WTC11 (cell line): ENCODE measurements at regions not wholly inside any gene's neighbourhood (a gene's known extent, or its start where the extent isn't known, plus 50 kb on each side); places are given as distances from the start of the nearest gene placed in this dataset.

Source experiments
- ATAC-seq: fragments of 200-7000 bp; cut with Tn5 transposase; 2 replicates; pipeline ENCODE4 v1.10.0; 2021; ENCODE audit warnings: mild to moderate bottlenecking, moderate library complexity
- CTCF ChIA-PET: fragments of 300-600 bp; sonication (Branson Sonifier 250); formaldehyde crosslinking; loops from one replicate; lab custom pipeline; 2021; ENCODE audit warnings: antibody characterized with exemption; lab: Charles Lee
- POLR2A ChIA-PET: fragments of 350-600 bp; sonication (Branson Sonifier 250); formaldehyde crosslinking; loops from one replicate; lab custom pipeline; 2021; ENCODE audit warnings: antibody characterized with exemption; lab: Charles Lee
- DNase-seq: peaks from one replicate; pipeline ENCODE4 v3.0.0; 2021; ENCODE audit warnings: low spot score
- H3K27ac Mint-ChIP-seq: 2 replicates; pipeline ENCODE4 v1.8.0; 2021; ENCODE audit warnings: mixed read lengths
- H3K27me3 Mint-ChIP-seq: 2 replicates; pipeline ENCODE4 v1.8.0; 2021; ENCODE audit warnings: low read depth, mild to moderate bottlenecking, moderate library complexity, mixed read lengths
- H3K36me3 Mint-ChIP-seq: 2 replicates; pipeline ENCODE4 v1.8.0; 2021; ENCODE audit warnings: mixed read lengths
- H3K4me1 Mint-ChIP-seq: 2 replicates; pipeline ENCODE4 v1.8.0; 2022; ENCODE audit warnings: mixed read lengths
- H3K4me3 Mint-ChIP-seq: 2 replicates; pipeline ENCODE4 v1.8.0; 2021; ENCODE audit warnings: mild to moderate bottlenecking, moderate library complexity, mixed read lengths
- H3K9me3 Mint-ChIP-seq: 2 replicates; pipeline ENCODE4 v1.8.0; 2021; ENCODE audit warnings: mixed read lengths
- ATF3 ChIP-seq: sonication (generic); formaldehyde crosslinking; conservative IDR thresholded peaks from 2 replicates; pipeline ENCODE4 v1.8.1; 2022; ENCODE audit warnings: mild to moderate bottlenecking, missing genetic modification reagents
- E2F1 ChIP-seq: sonication (generic); formaldehyde crosslinking; IDR thresholded peaks from 2 replicates; pipeline ENCODE4 v1.8.0; 2022; ENCODE audit warnings: mild to moderate bottlenecking, missing genetic modification reagents
- E2F4 ChIP-seq: sonication (generic); formaldehyde crosslinking; IDR thresholded peaks from 2 replicates; pipeline ENCODE4 v1.8.1; 2022; ENCODE audit warnings: low read depth, mild to moderate bottlenecking, moderate library complexity, missing genetic modification reagents, borderline replicate concordance
- ELF4 ChIP-seq: sonication (generic); formaldehyde crosslinking; IDR thresholded peaks from 2 replicates; pipeline ENCODE4 v1.8.1; 2022; ENCODE audit warnings: low read depth, mild to moderate bottlenecking, moderate library complexity, missing genetic modification reagents
- FOXP1 ChIP-seq: sonication (generic); formaldehyde crosslinking; IDR thresholded peaks from 2 replicates; pipeline ENCODE4 v1.8.0; 2022; ENCODE audit warnings: missing genetic modification reagents, mild to moderate bottlenecking, moderate library complexity, borderline replicate concordance
- GRHL2 ChIP-seq: fragments of 250-450 bp; sonication (Bioruptor Pico); IDR thresholded peaks from 2 replicates; pipeline ENCODE4 v1.8.0; 2022; ENCODE audit warnings: mild to moderate bottlenecking, moderate library complexity; ENCODE audit not compliant: insufficient replicate concordance, severe bottlenecking
- HMGA2 ChIP-seq: fragments of 250-450 bp; sonication (Bioruptor Pico); IDR thresholded peaks from 2 replicates; pipeline ENCODE4 v1.4.0; 2021; ENCODE audit warnings: mild to moderate bottlenecking, moderate library complexity
- MLX ChIP-seq: sonication (generic); formaldehyde crosslinking; IDR thresholded peaks from 2 replicates; pipeline ENCODE4 v1.8.1; 2023; ENCODE audit warnings: mild to moderate bottlenecking, missing genetic modification reagents, moderate library complexity
- MXD4 ChIP-seq: fragments of 250-450 bp; sonication (Bioruptor Pico); IDR thresholded peaks from 2 replicates; pipeline ENCODE4 v1.8.0; 2021; ENCODE audit warnings: mild to moderate bottlenecking, moderate library complexity, borderline replicate concordance
- NR1H2 ChIP-seq: sonication (generic); formaldehyde crosslinking; IDR thresholded peaks from 2 replicates; pipeline ENCODE4 v1.9.0; 2021; ENCODE audit warnings: mild to moderate bottlenecking, moderate library complexity, missing genetic modification reagents
- NR2C2 ChIP-seq: sonication (generic); formaldehyde crosslinking; IDR thresholded peaks from 2 replicates; pipeline ENCODE4 v1.8.0; 2022; ENCODE audit warnings: mild to moderate bottlenecking, missing genetic modification reagents
- NR3C1 ChIP-seq: sonication (generic); formaldehyde crosslinking; conservative IDR thresholded peaks from 2 replicates; pipeline ENCODE4 v1.8.1; 2023; ENCODE audit warnings: low read depth, mild to moderate bottlenecking, missing genetic modification reagents
- OVOL2 ChIP-seq: fragments of 250-450 bp; sonication (Bioruptor Pico); IDR thresholded peaks from 2 replicates; pipeline ENCODE4 v1.9.0; 2021; ENCODE audit warnings: mild to moderate bottlenecking, borderline replicate concordance
- PRRX2 ChIP-seq: fragments of 250-450 bp; sonication (Bioruptor Pico); IDR thresholded peaks from 2 replicates; pipeline ENCODE4 v1.8.0; 2021; ENCODE audit warnings: mild to moderate bottlenecking
- RELA ChIP-seq: sonication (generic); formaldehyde crosslinking; IDR thresholded peaks from 2 replicates; pipeline ENCODE4 v1.8.1; 2022; ENCODE audit warnings: missing genetic modification reagents, mild to moderate bottlenecking, borderline replicate concordance
- RORB ChIP-seq: fragments of 250-450 bp; sonication (Bioruptor Pico); IDR thresholded peaks from 2 replicates; pipeline ENCODE4 v1.9.0; 2021; ENCODE audit warnings: mild to moderate bottlenecking
- SMAD3 ChIP-seq: sonication (generic); formaldehyde crosslinking; IDR thresholded peaks from 2 replicates; pipeline ENCODE4 v1.8.0; 2022; ENCODE audit warnings: missing genetic modification reagents, mild to moderate bottlenecking, borderline replicate concordance
- TEAD4 ChIP-seq: sonication (generic); formaldehyde crosslinking; IDR thresholded peaks from 2 replicates; pipeline ENCODE4 v1.8.0; 2022; ENCODE audit warnings: mild to moderate bottlenecking, missing genetic modification reagents
- ZBTB21 ChIP-seq: sonication (generic); formaldehyde crosslinking; IDR thresholded peaks from 2 replicates; pipeline ENCODE4 v1.8.1; 2023; ENCODE audit warnings: mild to moderate bottlenecking, missing genetic modification reagents, borderline replicate concordance
- ZNF219 ChIP-seq: sonication (generic); formaldehyde crosslinking; IDR thresholded peaks from 2 replicates; pipeline ENCODE4 v1.8.0; 2023; ENCODE audit warnings: missing genetic modification reagents, mild to moderate bottlenecking, borderline replicate concordance
- ZNF317 ChIP-seq: sonication (generic); formaldehyde crosslinking; IDR thresholded peaks from 2 replicates; pipeline ENCODE4 v1.8.1; 2023; ENCODE audit warnings: low read depth, mild to moderate bottlenecking, moderate library complexity, missing genetic modification reagents, borderline replicate concordance
- TF ChIP-seq, protein P1 (sequence below): sonication (generic); formaldehyde crosslinking; IDR thresholded peaks from 2 replicates; pipeline ENCODE4 v1.8.1; 2023; ENCODE audit warnings: mild to moderate bottlenecking, missing genetic modification reagents, borderline replicate concordance
- TF ChIP-seq, protein P2 (sequence below): sonication (generic); formaldehyde crosslinking; IDR thresholded peaks from 2 replicates; pipeline ENCODE4 v1.8.0; 2022; ENCODE audit warnings: mild to moderate bottlenecking, missing genetic modification reagents
- TF ChIP-seq, protein P3 (sequence below): fragments of 250-450 bp; sonication (Bioruptor Pico); IDR thresholded peaks from 2 replicates; pipeline ENCODE4 v1.9.0; 2021; ENCODE audit warnings: moderate library complexity, mild to moderate bottlenecking, inconsistent platforms, borderline replicate concordance
- TF ChIP-seq, protein P4 (sequence below): sonication (generic); formaldehyde crosslinking; IDR thresholded peaks from 2 replicates; pipeline ENCODE4 v1.8.0; 2022; ENCODE audit warnings: mild to moderate bottlenecking, missing genetic modification reagents

- POLR2A ChIA-PET, result no interaction called here
- Mint-ChIP-seq H3K4me3 (no peak overlapping the region), H3K4me1 (no peaks in the 10 kb centered on the region), H3K36me3 (no peaks in the 10 kb centered on the region), H3K9me3 (no peaks in the 10 kb centered on the region), H3K27ac (no peak overlapping the region), H3K27me3 (no peaks in the 10 kb centered on the region)
- TF ChIP-seq PRRX2 (CRISPR knock-in tag) (no peak), ZBTB21 (CRISPR knock-in tag) (no peak), ELF4 (no peak), MLX (CRISPR knock-in tag) (no peak), HMGA2 (CRISPR knock-in tag) (no peak), RELA (no peak), TEAD4 (CRISPR knock-in tag) (no peak), E2F4 (CRISPR knock-in tag) (no peak), ZNF317 (CRISPR knock-in tag) (no peak)
- TF ChIP-seq, protein P1, sequence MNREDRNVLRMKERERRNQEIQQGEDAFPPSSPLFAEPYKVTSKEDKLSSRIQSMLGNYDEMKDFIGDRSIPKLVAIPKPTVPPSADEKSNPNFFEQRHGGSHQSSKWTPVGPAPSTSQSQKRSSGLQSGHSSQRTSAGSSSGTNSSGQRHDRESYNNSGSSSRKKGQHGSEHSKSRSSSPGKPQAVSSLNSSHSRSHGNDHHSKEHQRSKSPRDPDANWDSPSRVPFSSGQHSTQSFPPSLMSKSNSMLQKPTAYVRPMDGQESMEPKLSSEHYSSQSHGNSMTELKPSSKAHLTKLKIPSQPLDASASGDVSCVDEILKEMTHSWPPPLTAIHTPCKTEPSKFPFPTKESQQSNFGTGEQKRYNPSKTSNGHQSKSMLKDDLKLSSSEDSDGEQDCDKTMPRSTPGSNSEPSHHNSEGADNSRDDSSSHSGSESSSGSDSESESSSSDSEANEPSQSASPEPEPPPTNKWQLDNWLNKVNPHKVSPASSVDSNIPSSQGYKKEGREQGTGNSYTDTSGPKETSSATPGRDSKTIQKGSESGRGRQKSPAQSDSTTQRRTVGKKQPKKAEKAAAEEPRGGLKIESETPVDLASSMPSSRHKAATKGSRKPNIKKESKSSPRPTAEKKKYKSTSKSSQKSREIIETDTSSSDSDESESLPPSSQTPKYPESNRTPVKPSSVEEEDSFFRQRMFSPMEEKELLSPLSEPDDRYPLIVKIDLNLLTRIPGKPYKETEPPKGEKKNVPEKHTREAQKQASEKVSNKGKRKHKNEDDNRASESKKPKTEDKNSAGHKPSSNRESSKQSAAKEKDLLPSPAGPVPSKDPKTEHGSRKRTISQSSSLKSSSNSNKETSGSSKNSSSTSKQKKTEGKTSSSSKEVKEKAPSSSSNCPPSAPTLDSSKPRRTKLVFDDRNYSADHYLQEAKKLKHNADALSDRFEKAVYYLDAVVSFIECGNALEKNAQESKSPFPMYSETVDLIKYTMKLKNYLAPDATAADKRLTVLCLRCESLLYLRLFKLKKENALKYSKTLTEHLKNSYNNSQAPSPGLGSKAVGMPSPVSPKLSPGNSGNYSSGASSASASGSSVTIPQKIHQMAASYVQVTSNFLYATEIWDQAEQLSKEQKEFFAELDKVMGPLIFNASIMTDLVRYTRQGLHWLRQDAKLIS (CRISPR knock-in tag), result no peak
- TF ChIP-seq, protein P2, sequence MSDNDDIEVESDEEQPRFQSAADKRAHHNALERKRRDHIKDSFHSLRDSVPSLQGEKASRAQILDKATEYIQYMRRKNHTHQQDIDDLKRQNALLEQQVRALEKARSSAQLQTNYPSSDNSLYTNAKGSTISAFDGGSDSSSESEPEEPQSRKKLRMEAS (CRISPR knock-in tag), result no peak
- TF ChIP-seq, protein P3, sequence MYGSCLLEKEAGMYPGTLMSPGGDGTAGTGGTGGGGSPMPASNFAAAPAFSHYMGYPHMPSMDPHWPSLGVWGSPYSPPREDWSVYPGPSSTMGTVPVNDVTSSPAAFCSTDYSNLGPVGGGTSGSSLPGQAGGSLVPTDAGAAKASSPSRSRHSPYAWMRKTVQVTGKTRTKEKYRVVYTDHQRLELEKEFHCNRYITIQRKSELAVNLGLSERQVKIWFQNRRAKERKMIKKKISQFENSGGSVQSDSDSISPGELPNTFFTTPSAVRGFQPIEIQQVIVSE, result no peak
- ATAC-seq, result no peak
- CTCF ChIA-PET, result no interaction called here
- DNase-seq, result no peak
Measured at GRCh38 chr1:104807590-104807989, 1057.9 kb downstream of the AMY1C start.

DNA sequence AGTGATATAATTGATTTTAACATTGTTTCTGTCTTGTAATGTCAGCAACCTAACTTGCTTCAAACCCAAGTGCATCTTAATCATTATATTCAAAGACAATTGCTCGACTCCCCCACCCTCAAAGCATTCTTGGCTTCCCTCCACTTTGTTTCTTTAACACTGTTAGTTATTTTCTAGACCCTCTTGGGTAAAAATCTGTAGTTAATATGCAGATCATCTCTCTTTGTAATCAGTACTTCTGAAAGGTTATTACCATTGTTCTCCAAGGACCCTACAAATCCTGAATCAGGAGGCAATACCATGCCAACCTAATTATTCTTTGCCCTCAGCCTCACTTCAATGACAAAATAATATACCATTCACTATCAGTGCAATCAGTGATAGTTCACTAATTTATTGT, 1075.7 kb downstream of the AMY1C start:
- no peaks in the 10 kb centered on the region for H3K4me1 Mint-ChIP-seq
- ChIA-PET POLR2A (interaction anchor here (0.5 to 0.7 kb wide), 2 partner anchors 378 to 897 kb away, joined by 3 to 4 read pairs; no protein-coding TSS in a partner anchor), CTCF (no interaction called here)
- DNase-seq, result no peak
- no peaks in the 10 kb centered on the region for H3K27me3 Mint-ChIP-seq
- no peak overlapping the region for H3K27ac Mint-ChIP-seq
- no peak overlapping the region for H3K4me3 Mint-ChIP-seq
- no peaks in the 10 kb centered on the region for H3K36me3 Mint-ChIP-seq
- ATAC-seq, result no peak
- peaks cover 4% of the 10 kb centered on the region for H3K9me3 Mint-ChIP-seq
- TF ChIP-seq ZNF219 (CRISPR knock-in tag), result no peak
- no peak for TF ChIP-seq NR3C1 (CRISPR knock-in tag)
- no peak for TF ChIP-seq ATF3 (CRISPR knock-in tag)
- no peak for TF ChIP-seq RORB (CRISPR knock-in tag)
- TF ChIP-seq NR2C2 (CRISPR knock-in tag), result no peak
- no peak for TF ChIP-seq GRHL2 (CRISPR knock-in tag)
- TF ChIP-seq OVOL2, result no peak
- no peak for TF ChIP-seq FOXP1 (CRISPR knock-in tag)
- no peak for TF ChIP-seq SMAD3
- TF ChIP-seq E2F1, result no peak
- TF ChIP-seq NR1H2, result no peak
- TF ChIP-seq MXD4 (CRISPR knock-in tag), result no peak
- TF ChIP-seq, protein P4, sequence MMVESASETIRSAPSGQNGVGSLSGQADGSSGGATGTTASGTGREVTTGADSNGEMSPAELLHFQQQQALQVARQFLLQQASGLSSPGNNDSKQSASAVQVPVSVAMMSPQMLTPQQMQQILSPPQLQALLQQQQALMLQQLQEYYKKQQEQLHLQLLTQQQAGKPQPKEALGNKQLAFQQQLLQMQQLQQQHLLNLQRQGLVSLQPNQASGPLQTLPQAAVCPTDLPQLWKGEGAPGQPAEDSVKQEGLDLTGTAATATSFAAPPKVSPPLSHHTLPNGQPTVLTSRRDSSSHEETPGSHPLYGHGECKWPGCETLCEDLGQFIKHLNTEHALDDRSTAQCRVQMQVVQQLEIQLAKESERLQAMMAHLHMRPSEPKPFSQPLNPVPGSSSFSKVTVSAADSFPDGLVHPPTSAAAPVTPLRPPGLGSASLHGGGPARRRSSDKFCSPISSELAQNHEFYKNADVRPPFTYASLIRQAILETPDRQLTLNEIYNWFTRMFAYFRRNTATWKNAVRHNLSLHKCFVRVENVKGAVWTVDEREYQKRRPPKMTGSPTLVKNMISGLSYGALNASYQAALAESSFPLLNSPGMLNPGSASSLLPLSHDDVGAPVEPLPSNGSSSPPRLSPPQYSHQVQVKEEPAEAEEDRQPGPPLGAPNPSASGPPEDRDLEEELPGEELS (CRISPR knock-in tag), result no peak
